Stimulated activated naive CD8-positive, alpha-beta T cell treated with anti-CD3 and anti-CD28 coated beads, Interleukin-15, amount 100 ng/mL, for 72 hours (primary cell): ENCODE measurements at regions not wholly inside any gene's neighbourhood (a gene's known extent, or its start where the extent isn't known, plus 50 kb on each side); places are given as distances from the start of the nearest gene placed in this dataset.

Experiments used
- ATAC-seq: fragments of 150-1000 bp; cut with Tn5 transposase; 2 replicates; pipeline ENCODE4 v1.10.0; 2021; ENCODE audit warnings: mild to moderate bottlenecking, moderate library complexity
- DNase-seq, 2 donors: peaks; one replicate each; pipeline ENCODE4 v3.0.0; 2021 to 2022
- H3K27ac Mint-ChIP-seq, 2 donors: one replicate each; pipeline ENCODE4 v1.8.0; 2022; ENCODE audit warnings: mild to moderate bottlenecking in 2 of 2, mixed read lengths in 2 of 2, moderate library complexity in 2 of 2
- H3K27me3 Mint-ChIP-seq: one replicate; pipeline ENCODE4 v1.8.0; 2022; ENCODE audit warnings: mixed read lengths
- H3K4me1 Mint-ChIP-seq: one replicate; pipeline ENCODE4 v1.8.0; 2022; ENCODE audit warnings: mild to moderate bottlenecking, mixed read lengths
- H3K4me3 Mint-ChIP-seq, 2 donors: one replicate each; pipeline ENCODE4 v1.8.0; 2022; ENCODE audit warnings: mild to moderate bottlenecking in 2 of 2, mixed read lengths in 2 of 2, moderate library complexity in 1 of 2
- H3K9me3 Mint-ChIP-seq, 2 donors: one replicate each; pipeline ENCODE4 v1.8.0; 2022; ENCODE audit warnings: mixed read lengths in 2 of 2

GRCh38 chr7:19508124-19508523, 200.7 kb downstream of the POLR1F start:
- DNase-seq (no peak), ATAC-seq (no peak)
- Mint-ChIP-seq H3K27me3 (no peaks in the 10 kb centered on the region), H3K4me1 (no peaks in the 10 kb centered on the region), H3K9me3 (no peaks in the 10 kb centered on the region), H3K27ac (no peak overlapping the region), H3K4me3 (no peak overlapping the region)

- DNase-seq (no peak), ATAC-seq (no peak)
- H3K9me3 Mint-ChIP-seq: no peaks in the 10 kb centered on the region
- no peaks in the 10 kb centered on the region for H3K4me1 Mint-ChIP-seq
- no peak overlapping the region for H3K27ac Mint-ChIP-seq
- no peaks in the 10 kb centered on the region for H3K27me3 Mint-ChIP-seq
- H3K4me3 Mint-ChIP-seq: no peak overlapping the region
These were observed 216.9 kb downstream of the POLR1F start for GRCh38 chr7:19491821-19492452.

- H3K27ac Mint-ChIP-seq: no peak overlapping the region
- no peak for DNase-seq
- H3K27me3 Mint-ChIP-seq: no peaks in the 10 kb centered on the region
- no peak for ATAC-seq
- H3K4me1 Mint-ChIP-seq: no peaks in the 10 kb centered on the region
- no peak overlapping the region for H3K4me3 Mint-ChIP-seq
- H3K9me3 Mint-ChIP-seq: no peaks in the 10 kb centered on the region
These were observed 217.5 kb downstream of the POLR1F start for GRCh38 chr7:19491371-19491770.

GRCh38 chr7:19489162-19489820, 219.5 kb downstream of the POLR1F start:
- no peak for ATAC-seq
- H3K4me1 Mint-ChIP-seq: no peaks in the 10 kb centered on the region
- no peaks in the 10 kb centered on the region for H3K9me3 Mint-ChIP-seq
- no peaks in the 10 kb centered on the region for H3K27me3 Mint-ChIP-seq
- no peak for DNase-seq
- H3K4me3 Mint-ChIP-seq: no peak overlapping the region
- H3K27ac Mint-ChIP-seq: no peak overlapping the region

DNA sequence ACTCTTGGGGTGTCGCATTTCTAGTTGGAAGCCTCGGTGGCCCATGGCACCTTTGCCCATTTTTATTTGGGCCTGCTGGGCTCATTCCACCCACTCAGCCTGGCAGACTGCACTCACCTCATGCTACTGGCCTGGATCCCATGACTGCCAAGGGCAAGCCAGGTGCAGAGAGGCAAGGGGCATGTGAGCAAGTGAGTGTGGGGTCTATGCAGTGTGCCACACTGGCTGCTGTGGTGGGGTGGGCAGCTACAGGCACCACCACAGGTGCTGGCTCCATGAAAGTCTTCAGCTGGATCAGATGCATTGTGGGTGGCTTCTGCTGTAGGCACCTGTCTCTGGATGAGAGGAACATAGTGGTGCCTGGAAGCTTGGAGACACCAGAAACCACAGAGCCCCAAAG, 220.8 kb downstream of the POLR1F start:
- Mint-ChIP-seq H3K27ac (no peak overlapping the region), H3K4me1 (no peaks in the 10 kb centered on the region), H3K9me3 (no peaks in the 10 kb centered on the region), H3K27me3 (no peaks in the 10 kb centered on the region), H3K4me3 (no peak overlapping the region)
- DNase-seq: no peak
- peak; percentile 28 for ATAC-seq

DNA sequence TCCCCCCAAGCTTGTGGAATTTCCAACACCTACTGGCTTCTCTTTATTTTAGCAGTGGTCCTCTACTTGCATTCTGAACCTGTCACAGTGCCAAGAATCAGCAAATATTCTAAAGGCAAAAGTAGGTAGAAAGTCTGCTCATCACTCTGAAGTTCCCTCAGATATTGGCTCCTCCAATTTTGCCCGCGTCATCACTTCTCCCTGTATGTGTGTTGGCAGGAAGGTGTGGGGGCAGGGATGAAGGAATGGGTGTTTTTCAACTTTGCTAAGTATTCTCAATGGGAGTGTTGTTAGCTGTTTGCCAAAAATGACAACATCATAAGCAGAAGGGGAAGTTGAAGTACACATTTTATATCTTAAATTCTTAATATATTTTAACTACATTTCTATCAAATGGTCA, 226.2 kb downstream of the POLR1F start:
- Mint-ChIP-seq H3K9me3 (peaks cover 7 to 9% of the 10 kb centered on the region in 2 donors), H3K27me3 (no peaks in the 10 kb centered on the region), H3K27ac (no peak overlapping the region), H3K4me3 (no peak overlapping the region), H3K4me1 (no peaks in the 10 kb centered on the region)
- DNase-seq: no peak
- ATAC-seq: no peak

- no peaks in the 10 kb centered on the region for H3K27me3 Mint-ChIP-seq
- H3K4me3 Mint-ChIP-seq: no peak overlapping the region
- peaks cover 7 to 9% of the 10 kb centered on the region in 2 donors for H3K9me3 Mint-ChIP-seq
- H3K27ac Mint-ChIP-seq: no peak overlapping the region
- DNase-seq (no peak), ATAC-seq (no peak)
- no peaks in the 10 kb centered on the region for H3K4me1 Mint-ChIP-seq
These were observed 228.5 kb downstream of the POLR1F start for GRCh38 chr7:19480383-19480782.

- no peak for DNase-seq
- no peaks in the 10 kb centered on the region for H3K9me3 Mint-ChIP-seq
- H3K4me1 Mint-ChIP-seq: no peaks in the 10 kb centered on the region
- H3K27ac Mint-ChIP-seq: no peak overlapping the region
- no peak overlapping the region for H3K4me3 Mint-ChIP-seq
- H3K27me3 Mint-ChIP-seq: no peaks in the 10 kb centered on the region
- ATAC-seq: no peak
These were observed 238.8 kb downstream of the POLR1F start for GRCh38 chr7:19470031-19470430.

DNA sequence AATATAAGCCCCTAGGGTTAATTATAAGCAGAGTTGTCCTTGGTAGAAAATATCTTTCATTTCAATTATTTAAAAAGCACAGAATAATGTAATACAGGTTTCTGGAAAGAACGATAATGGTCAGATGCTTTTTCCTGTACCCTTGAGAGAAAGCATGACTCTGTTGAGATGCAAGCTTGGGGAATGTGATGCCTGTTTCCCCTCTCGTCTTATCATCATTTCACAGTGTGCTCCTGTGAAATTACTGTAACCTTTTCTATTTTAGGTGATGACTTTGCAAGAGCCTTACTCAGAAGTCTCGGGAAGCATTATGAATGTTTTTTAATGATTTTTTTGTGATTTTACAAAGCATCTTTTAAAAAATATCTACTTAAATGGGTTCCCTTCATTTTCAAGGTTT, 243.0 kb downstream of the POLR1F start:
- Mint-ChIP-seq H3K4me1 (no peaks in the 10 kb centered on the region), H3K9me3 (no peaks in the 10 kb centered on the region), H3K27me3 (no peaks in the 10 kb centered on the region), H3K27ac (no peak overlapping the region), H3K4me3 (no peak overlapping the region)
- ATAC-seq (no peak), DNase-seq (no peak)

GRCh38 chr7:19464751-19465150, 244.1 kb downstream of the POLR1F start:
- no peak for DNase-seq
- Mint-ChIP-seq H3K9me3 (no peaks in the 10 kb centered on the region), H3K4me1 (no peaks in the 10 kb centered on the region), H3K4me3 (no peak overlapping the region), H3K27ac (no peak overlapping the region), H3K27me3 (no peaks in the 10 kb centered on the region)
- ATAC-seq: no peak

- H3K9me3 Mint-ChIP-seq: no peaks in the 10 kb centered on the region
- H3K4me3 Mint-ChIP-seq: no peak overlapping the region
- ATAC-seq (no peak), DNase-seq (no peak)
- no peaks in the 10 kb centered on the region for H3K27me3 Mint-ChIP-seq
- H3K4me1 Mint-ChIP-seq: no peaks in the 10 kb centered on the region
- H3K27ac Mint-ChIP-seq: no peak overlapping the region
These were observed 244.6 kb downstream of the POLR1F start for GRCh38 chr7:19464241-19464640.

DNA sequence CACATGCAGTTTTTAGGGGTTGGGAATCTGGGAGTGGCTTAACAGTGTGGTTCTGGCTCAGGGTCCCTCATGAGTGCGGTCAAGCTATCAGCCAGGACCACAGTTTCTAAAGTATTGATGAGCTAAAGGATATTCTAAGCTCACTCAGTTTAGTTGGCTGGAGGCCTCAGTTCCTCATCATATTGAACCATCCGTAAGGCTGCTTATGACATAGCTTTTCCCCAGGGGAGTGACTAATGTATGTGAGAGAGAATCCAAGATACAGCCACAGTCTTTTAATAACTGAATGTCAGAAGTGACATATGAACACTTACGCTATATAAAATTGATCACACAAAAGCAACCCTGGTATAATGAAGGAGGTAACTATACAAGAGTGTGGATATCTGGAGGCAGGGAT, 245.3 kb downstream of the POLR1F start:
- no peak for DNase-seq
- no peaks in the 10 kb centered on the region for H3K4me1 Mint-ChIP-seq

GRCh38 chr7:19455623-19456022, 253.2 kb downstream of the POLR1F start:
- ATAC-seq (no peak), DNase-seq (no peak)
- Mint-ChIP-seq H3K9me3 (peaks cover 0 to 12% of the 10 kb centered on the region in 2 donors), H3K27me3 (no peaks in the 10 kb centered on the region), H3K4me3 (no peak overlapping the region), H3K27ac (no peak overlapping the region), H3K4me1 (no peaks in the 10 kb centered on the region)

More for the DNA sequence above, 245.3 kb downstream of the POLR1F start:
- H3K9me3 Mint-ChIP-seq: no peaks in the 10 kb centered on the region
- no peaks in the 10 kb centered on the region for H3K27me3 Mint-ChIP-seq
- H3K4me3 Mint-ChIP-seq: no peak overlapping the region
- H3K27ac Mint-ChIP-seq: no peak overlapping the region
- no peak for ATAC-seq

DNA sequence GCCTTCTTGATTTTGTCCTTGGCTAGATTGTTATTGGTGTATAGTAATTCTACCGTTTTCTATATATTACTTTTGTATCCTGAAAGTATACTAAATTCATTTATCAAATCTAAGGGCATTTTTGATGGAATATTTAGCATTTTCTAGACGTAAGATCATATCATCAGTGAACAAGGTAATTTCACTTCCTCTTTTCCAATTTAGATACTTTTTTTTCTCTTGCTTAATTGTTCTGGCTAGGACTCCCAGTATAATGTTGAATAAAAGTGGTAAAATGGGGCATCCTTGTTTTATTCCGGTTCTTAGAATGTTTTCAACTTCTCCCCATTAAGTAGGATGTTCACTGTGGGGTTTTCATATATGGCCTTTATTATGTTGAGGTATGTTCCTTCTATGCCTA, 260.7 kb downstream of the POLR1F start:
- Mint-ChIP-seq H3K4me3 (no peak overlapping the region), H3K4me1 (no peaks in the 10 kb centered on the region), H3K9me3 (peaks cover 0 to 7% of the 10 kb centered on the region in 2 donors), H3K27me3 (no peaks in the 10 kb centered on the region), H3K27ac (no peak overlapping the region)
- DNase-seq: no peak
- ATAC-seq: no peak

GRCh38 chr7:19442016-19442785, 266.6 kb downstream of the POLR1F start:
- Mint-ChIP-seq H3K27ac (no peak overlapping the region), H3K27me3 (no peaks in the 10 kb centered on the region), H3K4me1 (no peaks in the 10 kb centered on the region), H3K9me3 (no peaks in the 10 kb centered on the region), H3K4me3 (no peak overlapping the region)
- DNase-seq (no peak), ATAC-seq (no peak)

GRCh38 chr7:19439517-19439916, 269.3 kb downstream of the POLR1F start:
- Mint-ChIP-seq H3K4me1 (no peaks in the 10 kb centered on the region), H3K4me3 (no peak overlapping the region), H3K27me3 (no peaks in the 10 kb centered on the region), H3K9me3 (no peaks in the 10 kb centered on the region), H3K27ac (no peak overlapping the region)
- no peak for DNase-seq
- no peak for ATAC-seq
